GM12891 (cell line): ENCODE measurements at regions not wholly inside any gene's neighbourhood (a gene's known extent, or its start where the extent isn't known, plus 50 kb on each side); places are given as distances from the start of the nearest gene placed in this dataset.

Source experiments
- DNase-seq: peaks from one replicate; pipeline ENCODE4 v3.0.0; 2011; ENCODE audit warnings: low spot score; ENCODE audit not compliant: insufficient read length
- FAIRE-seq: peaks from 2 replicates; lab custom pipeline; 2011; peaks lifted over from hg19 to GRCh38; lab: Jason Lieb, UNC
- PAX5 ChIP-seq: IDR thresholded peaks from 2 replicates; pipeline ENCODE4 v1.6.1; 2011; ENCODE audit warnings: low read length, moderate library complexity, mild to moderate bottlenecking; ENCODE audit not compliant: insufficient read depth, severe bottlenecking
- POLR2A ChIP-seq: IDR thresholded peaks from 2 replicates; pipeline ENCODE4 v1.6.1; 2011; ENCODE audit warnings: low read depth, low read length, control low read depth
- POLR2AphosphoS5 ChIP-seq: IDR thresholded peaks from 2 replicates; pipeline ENCODE4 v1.6.1; 2011; ENCODE audit warnings: low read depth, low read length, control low read depth
- POU2F2 ChIP-seq: IDR thresholded peaks from 2 replicates; pipeline ENCODE4 v1.6.1; 2011; ENCODE audit warnings: low read depth, mild to moderate bottlenecking, control low read depth, low read length, moderate library complexity
- SPI1 ChIP-seq: IDR thresholded peaks from 2 replicates; pipeline ENCODE4 v1.6.1; 2011; ENCODE audit warnings: low read depth, low read length, control low read depth
- TAF1 ChIP-seq: IDR thresholded peaks from 2 replicates; pipeline ENCODE4 v1.6.1; 2011; ENCODE audit warnings: low read depth, low read length, control low read depth

GRCh38 chr12:127284870-127285431 lies 982.0 kb upstream of the TMEM132C start:
- FAIRE-seq (no peak), DNase-seq (no peak)
- TF ChIP-seq POLR2A = no peak
- TF ChIP-seq POLR2AphosphoS5 = no peak
- TF ChIP-seq SPI1 = no peak
- no peak for TF ChIP-seq TAF1
- no peak for TF ChIP-seq POU2F2
- TF ChIP-seq PAX5 = no peak

GRCh38 chr12:127286281-127286680 lies 980.7 kb upstream of the TMEM132C start:
- TF ChIP-seq SPI1 (no peak), POLR2A (no peak), TAF1 (no peak), POU2F2 (no peak), POLR2AphosphoS5 (no peak), PAX5 (no peak)
- FAIRE-seq (no peak), DNase-seq (no peak)

GRCh38 chr12:127287256-127287655 lies 979.7 kb upstream of the TMEM132C start:
- DNase-seq (no peak), FAIRE-seq (no peak)
- TF ChIP-seq PAX5 (no peak), TAF1 (no peak), POU2F2 (no peak), SPI1 (no peak), POLR2AphosphoS5 (no peak), POLR2A (no peak)

- no peak for DNase-seq
- no peak for TF ChIP-seq PAX5
- TF ChIP-seq POLR2AphosphoS5 = no peak
- TF ChIP-seq POLR2A = no peak
- TF ChIP-seq TAF1 = no peak
- no peak for TF ChIP-seq SPI1
- TF ChIP-seq POU2F2 = no peak
- no peak for FAIRE-seq
These were observed 976.7 kb upstream of the TMEM132C start for GRCh38 chr12:127290251-127290650.

- FAIRE-seq (no peak), DNase-seq (no peak)
- no peak for TF ChIP-seq SPI1
- no peak for TF ChIP-seq POLR2A
- no peak for TF ChIP-seq POU2F2
- TF ChIP-seq PAX5 = no peak
- no peak for TF ChIP-seq POLR2AphosphoS5
- TF ChIP-seq TAF1 = no peak
These were observed 974.2 kb upstream of the TMEM132C start for GRCh38 chr12:127292736-127293135.

- FAIRE-seq (peak; percentile 65), DNase-seq (peak; percentile 25)
- TF ChIP-seq POU2F2 (peak; percentile 83), POLR2A (no peak)
These were observed 973.3 kb upstream of the TMEM132C start for GRCh38 chr12:127293507-127294310.

- no peak for TF ChIP-seq POLR2A
- TF ChIP-seq SPI1 = no peak
- TF ChIP-seq PAX5 = no peak
- TF ChIP-seq TAF1 = no peak
- no peak for TF ChIP-seq POU2F2
- DNase-seq = no peak
- FAIRE-seq = no peak
These were observed 972.2 kb upstream of the TMEM132C start for GRCh38 chr12:127294651-127295210.

GRCh38 chr12:127295630-127296029 lies 971.3 kb upstream of the TMEM132C start:
- TF ChIP-seq TAF1 = no peak
- TF ChIP-seq POLR2A = no peak
- TF ChIP-seq PAX5 = no peak
- no peak for TF ChIP-seq POLR2AphosphoS5
- no peak for TF ChIP-seq SPI1
- TF ChIP-seq POU2F2 = no peak
- no peak for FAIRE-seq
- DNase-seq = no peak

- FAIRE-seq (no peak), DNase-seq (no peak)
- TF ChIP-seq SPI1 = no peak
- no peak for TF ChIP-seq POLR2A
- TF ChIP-seq PAX5 = no peak
- no peak for TF ChIP-seq TAF1
- TF ChIP-seq POU2F2 = no peak
- no peak for TF ChIP-seq POLR2AphosphoS5
These were observed 970.4 kb upstream of the TMEM132C start for GRCh38 chr12:127296591-127296990.
